Esophagus muscularis mucosa (tissue), 3 donors: ENCODE measurements at regions not wholly inside any gene's neighbourhood (a gene's known extent, or its start where the extent isn't known, plus 50 kb on each side); places are given as distances from the start of the nearest gene placed in this dataset.

Experiments
- CTCF ChIP-seq, 3 experiments: fragments of 200-600 bp in 2 of 3; fragments of 450-650 bp in 1 of 3; sonication (generic) in 2 of 3; IDR thresholded peaks; one replicate each; pipeline ENCODE4 v1.5.1; 2017 to 2019; ENCODE audit warnings: antibody characterized with exemption in 3 of 3, mild to moderate bottlenecking in 2 of 3, moderate library complexity in 1 of 3
- POLR2A ChIP-seq: fragments of 450-650 bp; IDR thresholded peaks from one replicate; pipeline ENCODE4 v1.6.1; 2017; ENCODE audit warnings: antibody characterized with exemption, moderate library complexity, mild to moderate bottlenecking, low read depth
- POLR2AphosphoS5 ChIP-seq, 2 donors: sonication (generic); formaldehyde crosslinking; IDR thresholded peaks; one replicate each; pipeline ENCODE4 v1.6.1; 2017; ENCODE audit warnings: antibody characterized with exemption in 2 of 2

GRCh38 chr10:33863352-33863751, 528.9 kb upstream of the NRP1 start:
- TF ChIP-seq CTCF (IDR thresholded peaks at IDR 0.05) (no peak), POLR2AphosphoS5 (IDR thresholded peaks at IDR 0.05) (no peak), POLR2A (no peak)
